HPDE6-E6E7 (cell line): ENCODE measurements at regions not wholly inside any gene's neighbourhood (a gene's known extent, or its start where the extent isn't known, plus 50 kb on each side); places are given as distances from the start of the nearest gene placed in this dataset.
"Not testable (repeated sequence)": the region's sequence is repeated elsewhere in the genome, so short reads cannot be mapped to it uniquely, and the experiment has no call there.

Experiments
- DNase-seq: peaks from one replicate; pipeline ENCODE4 v3.0.0; 2011; ENCODE audit warnings: missing footprints; ENCODE audit errors: extremely low spot score

DNA sequence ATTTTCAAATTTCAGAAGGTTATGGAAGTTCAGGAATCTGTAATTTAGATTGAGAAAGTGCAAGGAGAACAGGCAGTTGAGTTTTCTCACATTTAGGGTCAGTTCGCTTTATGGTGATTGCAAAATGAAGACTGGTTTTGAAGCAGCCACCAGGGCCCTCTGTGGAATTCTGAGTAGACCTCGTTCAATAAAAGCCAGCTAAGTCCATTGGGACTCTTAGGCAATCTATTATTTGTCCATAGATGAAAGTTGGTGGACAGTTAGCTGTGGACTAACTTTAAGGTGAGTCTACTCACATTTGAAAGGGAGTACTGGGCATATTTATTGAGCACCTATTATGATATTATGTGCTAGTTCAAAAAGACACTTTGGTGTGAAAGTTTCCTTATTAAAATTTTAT lies 266.3 kb upstream of the LINC00305 start:
- DNase-seq: no peak

- no peak for DNase-seq
Observed at GRCh38 chr18:64410685-64411084, 261.8 kb upstream of the LINC00305 start.

DNA sequence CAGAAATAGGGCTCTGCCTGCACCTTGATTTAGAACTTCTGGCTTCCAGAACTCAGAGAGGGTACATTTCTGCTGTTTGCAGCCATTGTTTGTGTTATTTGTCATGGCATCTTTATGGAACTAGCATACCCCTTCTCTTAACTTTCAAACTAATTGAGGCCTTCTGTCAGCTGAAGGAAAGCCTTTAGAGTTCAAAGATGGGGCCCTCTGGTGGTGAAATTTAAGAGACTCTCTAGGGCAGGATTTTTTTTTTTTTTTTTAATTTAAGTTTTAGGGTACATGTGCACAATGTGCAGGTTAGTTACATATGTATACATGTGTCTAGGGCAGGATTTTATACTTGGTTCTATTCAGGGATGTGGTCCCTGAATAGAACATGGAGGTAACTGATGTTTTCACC lies 260.6 kb upstream of the LINC00305 start:
- DNase-seq: no peak

DNA sequence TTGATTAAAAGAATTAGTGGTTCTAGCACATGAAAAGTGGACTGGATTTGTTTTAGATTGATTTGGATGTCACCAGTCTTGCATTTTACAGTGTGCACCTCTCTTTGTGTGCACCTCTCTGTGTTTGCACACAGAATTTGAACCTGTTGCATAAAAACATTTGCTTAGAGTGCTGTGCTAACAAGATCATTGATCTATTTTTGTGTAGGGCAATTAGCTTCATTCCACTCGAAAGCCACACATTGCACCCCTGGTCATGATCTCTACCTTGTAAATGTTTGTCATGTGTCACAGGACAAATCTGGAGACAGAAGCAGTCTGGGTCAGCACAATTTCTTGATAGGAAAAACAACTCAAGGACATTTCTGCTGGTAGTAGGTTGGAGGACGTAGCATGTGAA lies 258.7 kb upstream of the LINC00305 start:
- DNase-seq: no peak

GRCh38 chr18:64405161-64405560 lies 256.3 kb upstream of the LINC00305 start:
- DNase-seq: no peak

DNA sequence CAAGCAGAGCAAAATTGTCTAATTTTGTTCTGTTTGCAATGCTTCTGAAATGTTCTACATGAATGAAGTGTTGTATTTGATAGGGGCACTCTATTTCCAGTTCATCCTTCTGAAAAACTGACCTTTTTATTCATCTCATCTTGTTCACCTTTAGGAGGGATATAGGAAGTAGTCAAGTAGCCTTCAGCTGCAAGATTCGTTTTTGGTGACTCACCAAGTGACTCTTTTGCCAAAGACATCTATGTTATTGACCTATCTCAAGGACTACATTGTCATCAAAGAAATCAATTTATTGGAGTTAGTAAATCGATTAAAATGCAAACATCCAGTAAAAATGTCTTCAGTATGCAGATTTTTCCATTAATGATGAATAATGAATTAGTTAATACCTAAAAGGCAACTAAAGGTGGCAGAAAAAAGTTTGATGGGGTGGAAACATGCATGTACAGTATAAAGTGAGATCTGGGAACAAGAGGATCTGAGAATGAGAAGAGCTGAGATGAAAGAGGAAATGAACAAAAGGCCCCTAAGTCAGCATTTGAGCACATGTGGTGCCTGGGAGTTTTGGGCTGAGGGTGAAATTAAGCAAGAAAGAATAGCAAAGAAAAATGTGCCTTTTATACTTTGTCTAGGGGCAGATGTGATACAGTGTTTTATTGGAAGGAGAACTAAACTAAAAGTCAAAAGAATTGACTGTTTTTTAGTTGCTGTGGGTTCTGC lies 255.1 kb upstream of the LINC00305 start:
- DNase-seq: no peak

- DNase-seq: no peak
Observed at GRCh38 chr18:64402636-64403035, 253.7 kb upstream of the LINC00305 start.

- no peak for DNase-seq
Observed at GRCh38 chr18:64401268-64402060, 252.6 kb upstream of the LINC00305 start.

- DNase-seq: no peak
Observed at GRCh38 chr18:64399566-64399965, 250.7 kb upstream of the LINC00305 start.

GRCh38 chr18:64398320-64398719 lies 249.4 kb upstream of the LINC00305 start:
- DNase-seq: no peak

GRCh38 chr18:64392202-64392601 lies 243.3 kb upstream of the LINC00305 start:
- no peak for DNase-seq

DNA sequence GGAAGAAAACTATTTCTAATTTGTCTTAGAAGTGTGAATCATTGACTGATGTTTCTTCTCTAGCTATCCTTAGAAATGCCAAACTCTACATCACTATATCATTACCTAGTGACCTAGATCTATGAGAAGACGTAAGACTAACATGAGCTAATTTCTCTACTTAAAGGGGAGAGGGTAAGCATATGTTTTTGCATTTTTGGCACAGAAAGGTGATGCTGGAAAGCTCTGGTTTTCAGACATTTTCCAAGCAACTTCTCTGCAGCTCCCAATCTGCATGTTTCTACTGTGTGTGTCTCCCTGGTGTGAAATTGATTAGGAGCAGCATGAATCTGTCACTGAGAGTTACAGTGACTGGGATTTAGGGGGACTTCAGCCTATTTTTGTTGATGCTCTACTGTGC lies 235.2 kb upstream of the LINC00305 start:
- DNase-seq: no peak

GRCh38 chr18:64380117-64380516 lies 231.2 kb upstream of the LINC00305 start:
- no peak for DNase-seq

DNA sequence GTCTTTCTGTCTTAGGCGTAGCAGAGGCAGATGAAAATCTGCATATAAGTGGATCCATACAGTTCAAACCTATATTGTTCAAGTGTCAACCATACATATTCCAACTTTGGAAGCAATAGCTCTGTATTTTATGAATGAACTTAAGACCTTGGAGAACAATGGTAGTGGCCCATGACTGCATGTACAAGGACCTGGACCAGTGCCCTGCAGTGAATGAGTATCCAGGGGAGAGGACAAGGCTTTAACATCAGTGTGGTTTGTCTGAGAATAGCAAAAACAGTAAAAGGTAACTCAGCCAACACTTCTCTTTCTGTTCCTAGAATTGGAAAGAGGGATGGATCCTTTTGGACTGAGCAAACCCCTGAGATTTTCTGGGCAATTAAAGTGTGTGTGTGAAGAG lies 230.8 kb upstream of the LINC00305 start:
- DNase-seq: no peak

GRCh38 chr18:64377446-64377845 lies 228.6 kb upstream of the LINC00305 start:
- DNase-seq: no peak

GRCh38 chr18:64372850-64373249 lies 224.0 kb upstream of the LINC00305 start:
- DNase-seq: no peak

GRCh38 chr18:64369830-64370440 lies 221.0 kb upstream of the LINC00305 start:
- not testable (repeated sequence) for DNase-seq

DNA sequence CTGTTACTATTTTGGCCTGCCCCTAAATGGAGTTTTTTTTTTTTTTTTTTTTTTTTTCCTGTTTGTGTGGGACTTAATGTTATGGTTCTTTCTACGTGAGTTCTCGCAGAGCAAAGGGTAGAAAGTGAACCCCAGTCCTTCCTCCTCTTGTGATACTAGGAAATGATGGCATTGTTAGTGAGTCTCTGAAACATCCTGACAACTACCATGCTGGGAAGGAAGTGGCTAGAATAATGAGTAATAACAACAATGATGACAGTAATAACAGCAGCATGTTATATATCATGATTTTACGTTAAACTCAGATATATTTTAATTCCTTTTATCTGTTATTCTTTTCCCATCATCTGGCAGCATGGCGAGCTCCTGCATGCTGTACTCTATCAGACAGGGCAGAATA lies 216.2 kb upstream of the LINC00305 start:
- DNase-seq: no peak

DNA sequence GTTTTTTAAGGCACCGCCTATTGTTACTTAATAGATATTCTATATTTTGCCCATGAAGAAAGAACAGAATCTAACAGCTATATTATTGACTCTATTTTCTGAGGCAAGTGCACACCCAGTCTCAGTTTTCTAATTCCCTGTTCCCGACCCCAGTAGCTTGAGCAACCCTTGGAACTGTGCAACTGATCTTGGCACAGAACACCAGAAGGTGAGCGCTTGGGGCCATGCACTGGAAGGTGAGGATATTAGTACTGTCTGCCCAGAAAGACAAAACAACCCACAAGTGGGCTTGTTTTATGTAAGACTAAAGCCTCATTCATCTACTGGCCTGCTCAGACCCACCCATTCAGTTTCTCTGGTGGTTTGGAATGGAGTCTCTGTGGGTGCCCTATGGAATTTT lies 188.8 kb upstream of the LINC00305 start:
- no peak for DNase-seq

DNA sequence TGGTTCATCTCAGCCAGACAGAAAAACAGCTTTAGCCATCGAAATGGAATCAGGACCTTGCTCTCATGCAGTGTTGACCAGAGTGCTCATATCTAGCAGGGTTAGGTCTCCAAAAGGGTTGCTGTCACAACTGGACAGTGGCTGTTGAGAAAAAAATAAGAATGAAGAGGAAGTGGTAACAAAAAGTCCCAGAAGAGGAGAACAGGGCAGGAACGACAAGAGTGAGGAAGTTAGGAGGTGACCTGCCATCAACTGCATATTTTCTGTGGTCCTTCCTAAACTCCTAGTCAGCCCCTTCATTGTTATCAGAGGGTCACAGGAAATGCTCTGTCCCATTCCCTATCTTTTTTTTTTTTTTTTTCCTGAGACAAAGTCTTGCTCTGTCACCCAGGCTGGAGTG lies 188.1 kb upstream of the LINC00305 start:
- no peak for DNase-seq

DNA sequence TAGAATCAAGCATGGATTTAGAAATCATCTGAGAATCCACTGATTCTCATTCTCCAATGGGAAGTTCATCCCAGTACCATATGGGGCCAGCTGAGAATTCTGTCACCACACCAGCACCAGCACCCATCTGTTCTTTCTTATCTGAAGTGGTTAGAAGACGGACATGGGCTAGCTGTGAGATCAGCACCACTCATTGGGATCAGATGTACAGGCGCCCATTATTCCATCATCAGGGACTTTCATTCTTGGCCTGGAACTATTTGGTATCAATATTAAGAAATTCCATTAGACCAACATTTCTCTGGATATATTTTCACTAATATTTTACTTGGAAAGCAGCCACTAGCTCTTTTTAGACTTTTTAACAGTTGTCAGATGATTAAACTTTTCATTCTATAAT lies 185.9 kb upstream of the LINC00305 start:
- DNase-seq: no peak

GRCh38 chr18:64333584-64333983 lies 184.7 kb upstream of the LINC00305 start:
- DNase-seq: no peak

GRCh38 chr18:64332835-64333234 lies 183.9 kb upstream of the LINC00305 start:
- no peak for DNase-seq
